ENCODE measurements at regions not wholly inside any gene's neighbourhood (a gene's known extent, or its start where the extent isn't known, plus 50 kb on each side); places are given as distances from the start of the nearest gene placed in this dataset.
"Not testable (repeated sequence)": the region's sequence is repeated elsewhere in the genome, so short reads cannot be mapped to it uniquely, and the experiment has no call there.

DNA sequence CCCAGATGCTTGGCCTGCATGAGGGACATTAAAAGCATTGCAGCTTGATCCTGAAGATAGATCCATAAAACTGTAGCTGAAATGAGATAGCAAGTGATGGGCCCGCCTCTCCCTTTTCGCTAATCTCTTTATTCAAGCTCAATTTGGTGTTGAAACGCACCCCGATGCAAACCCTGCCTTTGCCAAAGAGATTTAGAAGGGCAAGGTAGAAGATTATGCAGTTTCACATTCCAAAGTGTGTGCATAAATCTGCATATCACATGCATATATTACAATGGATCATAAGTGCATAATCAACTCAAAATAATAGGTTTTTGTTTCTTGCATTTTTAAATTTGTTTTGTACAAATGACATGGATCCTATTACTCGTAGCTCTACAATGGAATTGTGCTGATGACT, 80.1 kb upstream of the SHANK2 start:
- no peak for DNase-seq (ENCODE audit: low read depth in 2 of 2)

DNA sequence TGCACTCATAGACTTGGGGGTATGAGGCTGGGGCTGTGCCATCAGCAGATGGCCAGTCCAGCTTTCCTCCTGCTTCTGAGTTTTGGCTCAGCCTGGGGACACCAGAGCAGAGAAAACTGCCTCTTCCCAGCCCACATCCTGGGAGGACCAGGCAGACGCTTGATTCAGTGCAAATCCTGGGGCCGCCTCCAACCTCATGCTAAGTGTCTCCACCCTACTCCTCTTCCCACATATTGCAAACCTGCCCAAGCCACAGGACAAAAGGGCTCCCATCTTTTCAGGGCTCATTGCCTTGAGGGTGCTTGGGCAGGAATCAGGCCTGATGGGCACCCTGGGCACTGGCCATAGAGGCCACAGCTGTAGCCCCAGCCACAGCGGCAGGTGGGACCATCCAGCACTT, 79.7 kb upstream of the SHANK2 start:
- DNase-seq (ENCODE audit: low read depth in 2 of 2) = no peak

DNA sequence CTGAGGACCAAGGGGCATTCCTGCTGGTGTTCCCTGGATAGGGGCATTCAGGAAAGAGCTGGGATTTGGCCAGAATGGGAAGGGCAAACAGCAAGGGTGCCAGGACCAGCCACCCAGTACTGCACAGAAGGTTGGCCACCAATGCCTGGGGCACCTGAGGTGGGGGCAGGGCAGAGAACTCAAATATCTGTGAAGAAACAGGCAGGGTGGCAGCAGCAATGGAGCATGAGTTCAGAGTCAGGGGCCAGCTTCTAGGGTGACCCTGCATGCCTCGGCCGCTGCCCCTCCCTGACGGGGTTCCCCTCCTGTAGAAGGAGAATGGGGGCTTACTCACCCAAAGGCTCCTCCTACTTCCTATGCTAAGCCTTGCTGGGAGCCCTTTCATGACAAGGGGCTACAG, 79.3 kb upstream of the SHANK2 start:
- DNase-seq (ENCODE audit: low read depth in 2 of 2) = no peak

DNA sequence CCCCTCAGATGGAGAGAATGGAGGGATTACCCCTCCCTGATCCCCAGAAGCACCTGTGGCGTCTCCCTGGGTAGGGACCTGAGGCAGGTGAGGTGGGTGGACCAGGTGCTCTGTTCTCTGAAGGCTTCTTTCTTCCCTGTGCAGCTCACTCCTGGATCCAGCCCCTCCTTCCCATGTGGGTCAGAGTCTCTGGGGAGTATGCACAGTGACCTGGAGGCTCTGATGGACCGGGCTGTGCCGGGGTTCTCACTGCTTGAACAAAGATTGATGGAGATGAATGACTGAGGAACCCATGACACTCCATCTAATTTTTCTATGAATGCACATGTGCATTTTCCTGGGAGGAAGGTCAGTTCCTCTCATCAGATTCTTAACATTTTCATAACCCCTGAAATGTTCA, 78.6 kb upstream of the SHANK2 start:
- no peak for DNase-seq (ENCODE audit: low read depth in 2 of 2)

DNA sequence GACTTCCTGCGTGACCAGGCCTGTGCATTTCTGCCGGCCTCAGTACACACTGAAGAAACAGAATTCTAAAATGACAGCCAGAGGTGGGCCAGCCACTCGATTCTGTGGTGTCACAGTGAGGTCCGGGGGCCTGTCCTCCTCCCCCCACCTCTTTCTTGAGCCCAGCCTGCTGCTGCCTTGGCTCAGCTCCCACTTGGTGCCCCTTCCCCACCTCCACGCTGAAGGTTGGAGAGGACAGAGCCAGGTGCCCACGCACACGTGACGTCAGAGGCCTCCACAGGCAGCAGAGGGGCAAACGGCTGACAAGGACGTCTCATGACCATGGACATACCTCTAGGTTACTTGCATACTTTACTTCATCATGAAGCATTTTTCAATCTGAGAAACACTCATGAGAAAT, 78.0 kb upstream of the SHANK2 start:
- no peak for DNase-seq (ENCODE audit: low read depth in 2 of 2)

DNA sequence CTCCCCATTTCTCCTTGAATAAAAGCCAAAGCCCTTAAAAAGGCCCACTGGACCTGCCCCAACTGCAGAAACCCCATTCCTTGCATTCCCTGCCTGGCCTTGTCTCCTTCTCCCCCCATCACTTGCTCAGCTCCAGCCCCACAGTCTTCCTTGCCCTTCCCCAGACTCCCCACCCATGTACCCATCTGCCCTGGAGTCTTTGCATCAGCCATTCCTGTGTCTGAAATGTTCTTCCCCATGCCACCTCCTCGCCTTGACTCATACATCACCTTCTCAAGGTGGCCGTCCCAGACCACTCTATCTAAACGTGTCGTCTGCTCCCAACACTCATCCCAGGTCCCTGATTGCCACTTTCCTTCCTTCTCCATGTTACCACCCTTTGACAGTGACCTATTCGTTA, 77.4 kb upstream of the SHANK2 start:
- no peak for DNase-seq (ENCODE audit: low read depth in 2 of 2)

DNA sequence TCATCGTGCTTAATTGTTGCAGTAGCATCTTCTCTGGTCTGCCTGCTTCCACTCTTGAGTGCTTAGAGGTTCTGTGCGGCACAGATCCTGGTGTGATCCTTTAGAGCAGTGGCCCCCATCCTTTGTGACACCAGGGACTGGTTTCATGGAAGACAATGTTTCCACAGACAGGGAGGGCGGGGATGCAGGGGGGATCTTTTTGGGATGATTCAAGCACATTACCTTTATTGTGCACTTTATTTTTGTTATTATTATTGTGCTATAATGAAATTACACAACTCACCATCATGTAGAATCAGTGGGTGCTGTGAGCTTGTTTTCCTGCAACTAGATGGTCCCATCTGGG, 76.8 kb upstream of the SHANK2 start:
- DNase-seq (ENCODE audit: low read depth in 2 of 2) = no peak

DNA sequence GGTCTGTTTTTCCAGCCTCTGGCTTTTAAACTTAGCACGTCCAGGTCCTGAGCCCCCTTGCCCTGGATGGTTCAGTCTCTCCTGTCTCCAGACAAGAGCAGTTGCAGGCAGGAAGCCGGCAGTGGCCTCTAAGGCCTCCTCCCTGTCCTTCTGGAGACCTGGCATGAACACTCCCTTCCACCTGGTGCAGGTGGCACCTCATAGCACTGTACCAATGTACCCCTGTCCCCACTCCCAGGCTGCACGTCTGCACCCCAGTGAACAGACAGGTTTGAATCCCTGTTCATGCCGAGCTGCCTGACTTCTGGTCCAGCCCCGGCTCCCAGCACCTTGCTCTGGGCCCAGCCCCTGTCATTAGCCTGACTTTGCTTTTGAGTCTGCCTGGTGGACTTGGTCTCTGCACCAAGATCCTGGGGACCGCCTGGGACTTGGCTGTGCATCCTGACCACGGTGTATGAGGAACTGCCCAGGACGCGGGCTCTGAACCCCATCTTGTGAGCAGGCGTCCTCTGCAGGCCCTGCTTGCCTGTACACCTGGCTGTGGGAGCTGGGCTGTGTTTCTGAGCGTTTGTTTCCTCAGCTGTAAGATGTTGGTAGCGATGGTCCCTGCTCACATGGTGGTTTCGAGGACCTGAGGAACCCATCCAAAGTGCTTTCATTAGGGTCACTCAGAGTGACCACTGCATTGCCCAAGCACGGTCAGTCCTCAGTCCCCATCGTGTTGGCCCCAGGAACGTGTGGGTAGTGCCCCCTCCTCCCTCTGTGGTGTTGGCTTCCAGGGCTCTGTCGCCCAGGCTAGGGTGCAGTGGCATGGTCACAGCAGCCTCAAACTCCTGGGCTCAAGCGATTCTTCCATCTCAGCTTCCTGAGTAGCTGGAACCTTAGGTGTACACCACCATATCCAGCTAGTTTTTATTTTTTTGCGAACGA, 75.0 kb upstream of the SHANK2 start:
- no peak for DNase-seq (ENCODE audit: low read depth in 2 of 2)

DNA sequence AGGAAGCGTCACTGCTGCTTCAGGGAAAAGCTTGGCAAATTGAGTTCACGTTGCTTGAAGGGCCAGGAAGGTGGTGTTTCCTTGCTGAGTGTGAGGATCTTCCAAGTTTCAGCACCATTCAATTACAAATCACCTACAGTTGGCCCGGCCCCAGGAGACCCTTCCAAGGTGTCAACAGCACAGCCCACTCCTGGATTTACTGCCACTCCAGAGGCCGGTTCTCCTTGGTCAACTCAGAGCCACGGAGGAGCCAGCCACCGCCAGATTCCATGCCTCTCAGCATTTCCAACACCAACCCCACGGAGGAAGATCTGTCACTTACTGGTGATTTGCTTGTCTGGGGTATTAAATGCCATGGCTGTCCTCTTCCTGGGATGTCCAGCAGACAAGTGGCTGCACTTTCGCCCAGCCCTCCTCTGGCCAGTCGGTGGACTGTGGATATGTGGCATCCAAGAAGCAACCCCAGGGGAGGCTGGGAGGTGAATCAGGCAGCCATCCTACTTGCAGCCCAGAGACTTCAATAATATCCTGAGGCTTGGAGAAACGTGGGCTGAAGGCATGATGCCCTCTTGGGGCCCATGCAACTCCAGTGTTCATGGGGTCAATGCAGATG, 74.1 kb upstream of the SHANK2 start:
- no peak for DNase-seq (ENCODE audit: low read depth in 2 of 2)

DNA sequence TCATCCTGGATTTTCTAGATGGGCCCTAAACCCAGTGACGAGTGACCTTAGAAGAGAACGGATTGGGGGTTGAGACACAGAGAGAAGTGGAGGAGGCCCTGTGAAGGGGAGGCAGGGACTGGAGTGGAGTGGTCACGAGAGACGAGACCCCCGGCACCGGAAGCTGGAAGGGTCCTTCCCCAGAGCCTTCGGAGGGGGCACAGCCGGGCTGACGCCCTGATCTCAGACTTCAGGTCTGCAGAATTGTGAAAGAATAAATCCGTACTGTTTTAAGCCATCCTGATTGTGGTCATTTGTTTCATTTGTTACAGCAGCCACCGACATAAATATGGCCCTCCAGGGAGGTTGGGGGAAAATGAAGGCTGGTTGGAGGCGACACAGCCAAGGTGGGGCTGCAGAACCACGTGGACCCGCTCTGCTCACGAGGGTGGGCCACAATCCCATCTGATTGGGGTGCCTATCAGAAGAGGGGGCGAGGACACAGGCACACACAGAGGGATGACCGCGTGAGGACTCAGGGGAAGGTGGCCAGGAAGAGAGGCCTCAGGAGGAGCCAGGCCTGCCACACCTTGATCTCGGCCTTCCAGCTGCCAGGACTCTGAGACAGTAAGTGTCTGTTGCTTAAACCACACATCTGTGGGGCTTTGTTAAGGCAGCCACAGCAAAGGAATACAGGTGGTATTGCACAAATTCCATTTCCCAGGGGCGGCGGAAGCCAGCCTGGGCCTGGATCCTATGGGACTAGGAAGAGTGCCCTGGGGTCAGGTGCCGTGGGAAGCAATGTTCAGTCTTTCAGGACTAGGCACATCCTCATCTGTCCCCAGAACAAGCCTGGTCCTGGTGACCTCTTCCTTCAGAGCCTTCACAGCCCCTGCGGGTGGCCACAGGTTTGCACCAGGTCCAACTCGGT, 73.3 kb upstream of the SHANK2 start:
- no peak for DNase-seq (ENCODE audit: low read depth in 2 of 2)

DNA sequence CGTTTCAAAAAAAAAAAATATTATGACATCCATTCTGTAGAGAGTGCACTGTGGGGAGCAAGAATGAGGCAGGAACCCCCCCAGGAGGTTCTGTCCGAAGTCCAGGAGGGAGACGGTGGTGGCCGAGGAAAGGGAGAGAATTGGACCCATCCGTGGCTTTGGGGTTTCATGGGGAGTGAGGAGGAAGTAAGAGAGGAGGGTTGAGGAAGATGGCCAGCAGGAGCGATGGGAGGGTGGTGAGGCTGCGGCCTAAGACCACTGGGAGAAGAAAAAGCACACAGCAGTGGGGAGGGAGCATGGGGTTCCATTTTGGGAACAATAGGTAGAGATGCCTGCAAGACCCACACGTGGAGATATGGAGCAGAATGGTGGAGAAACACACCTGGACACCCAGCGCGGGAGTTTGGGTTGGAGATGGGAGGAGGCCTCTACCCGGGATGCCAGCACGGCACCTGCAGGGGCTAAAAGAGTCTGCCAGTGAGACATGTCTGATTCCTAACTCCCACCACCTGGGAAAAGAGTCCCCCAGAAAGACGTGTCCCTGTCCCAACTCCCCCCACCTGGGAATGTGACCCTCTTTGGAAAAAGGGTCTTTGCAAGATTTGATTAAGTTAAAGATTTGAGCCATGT, 72.5 kb upstream of the SHANK2 start:
- DNase-seq (ENCODE audit: low read depth in 2 of 2) = no peak

DNA sequence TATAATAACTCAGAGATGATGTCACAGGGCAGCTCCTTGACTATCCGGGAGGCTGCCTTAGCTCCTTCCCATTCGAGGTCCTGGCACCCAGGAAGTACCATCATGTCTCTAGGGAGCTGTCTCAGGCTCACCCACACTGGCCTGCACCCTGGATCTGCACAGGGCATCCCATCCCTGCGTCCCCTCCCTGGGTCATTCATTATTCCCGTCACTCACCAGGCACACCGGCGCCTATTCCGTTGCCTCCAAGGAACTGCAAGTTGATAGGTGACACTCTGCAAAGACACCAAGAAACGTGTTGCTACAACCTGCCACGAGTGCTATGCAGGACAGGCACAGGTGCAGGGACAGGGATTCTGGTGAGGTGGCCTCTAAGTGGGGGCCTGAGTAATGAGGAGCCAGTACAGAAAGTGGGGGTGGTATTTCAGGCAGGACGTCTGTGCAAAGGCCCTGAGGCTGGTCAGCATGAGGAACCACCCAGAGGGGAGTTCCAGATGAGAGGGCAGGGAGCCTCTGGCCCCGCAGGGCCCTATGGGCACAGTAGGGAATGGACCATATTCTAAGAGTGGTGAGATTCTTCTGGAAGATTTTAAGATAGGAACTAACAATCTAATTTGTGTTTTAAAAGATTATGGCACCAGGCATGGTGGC, 71.6 kb upstream of the SHANK2 start:
- no peak for DNase-seq (ENCODE audit: low read depth in 2 of 2)

DNA sequence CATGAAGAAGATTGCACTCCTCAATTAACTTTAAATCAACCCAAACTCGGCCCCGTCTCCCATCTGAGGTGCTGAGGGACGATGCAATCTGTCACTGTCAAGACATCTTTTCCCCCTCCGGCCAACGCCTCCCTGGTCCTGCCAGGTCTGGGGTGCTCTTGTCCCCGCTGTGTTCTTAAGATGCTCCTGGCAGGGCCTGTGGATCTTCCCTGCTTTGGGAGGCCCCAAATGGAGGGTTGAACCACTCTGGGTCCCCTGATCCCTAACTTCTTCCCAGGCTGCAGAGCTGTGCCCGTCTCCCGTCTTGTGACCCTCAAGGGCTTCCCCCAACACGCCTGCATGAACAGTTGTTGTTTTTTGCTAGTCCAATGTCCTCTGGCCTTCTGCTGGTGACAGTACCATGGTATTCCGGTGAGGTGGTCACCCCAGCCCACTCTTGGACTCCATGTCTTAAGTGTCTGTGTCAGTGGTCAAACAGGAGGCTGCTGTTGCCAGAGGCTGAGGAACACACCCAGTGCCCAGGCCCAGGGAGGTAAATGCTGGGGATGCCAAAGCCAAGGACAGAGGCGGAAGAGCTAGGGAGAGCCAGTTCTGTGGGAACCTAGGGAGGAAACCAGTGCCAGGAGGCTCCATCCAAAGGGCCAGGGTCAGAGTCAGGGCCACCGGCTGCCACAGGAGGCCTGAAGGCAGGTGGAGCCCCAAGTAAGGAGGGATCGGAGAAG, 70.6 kb upstream of the SHANK2 start:
- DNase-seq (ENCODE audit: low read depth in 2 of 2) = no peak

DNA sequence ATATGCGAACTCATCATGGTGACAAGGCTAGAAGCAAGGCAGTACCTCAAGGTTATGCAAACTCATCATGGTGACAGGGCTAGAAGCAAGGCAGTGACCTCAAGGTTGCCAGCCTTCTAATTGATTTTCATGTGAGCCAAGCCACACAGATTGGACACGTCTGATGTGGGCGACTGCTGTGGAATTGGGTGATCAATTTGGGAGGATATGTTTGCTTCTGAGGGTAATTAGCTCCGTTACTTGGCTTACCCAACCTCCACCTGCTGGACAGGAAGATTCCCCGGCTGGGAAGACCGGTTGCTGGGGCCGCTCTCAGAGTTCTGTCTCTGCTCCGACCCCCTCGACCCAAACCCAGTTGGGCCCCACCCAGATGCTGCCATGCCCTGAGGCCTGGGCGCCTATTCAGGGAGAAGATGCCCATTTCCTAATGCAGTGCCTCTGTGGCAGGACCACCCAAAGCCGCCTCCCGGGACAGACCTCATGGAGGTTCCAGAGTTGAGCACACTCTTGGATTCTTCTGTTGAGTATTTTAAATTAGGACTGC, 69.9 kb upstream of the SHANK2 start:
- DNase-seq (ENCODE audit: low read depth in 2 of 2) = no peak

DNA sequence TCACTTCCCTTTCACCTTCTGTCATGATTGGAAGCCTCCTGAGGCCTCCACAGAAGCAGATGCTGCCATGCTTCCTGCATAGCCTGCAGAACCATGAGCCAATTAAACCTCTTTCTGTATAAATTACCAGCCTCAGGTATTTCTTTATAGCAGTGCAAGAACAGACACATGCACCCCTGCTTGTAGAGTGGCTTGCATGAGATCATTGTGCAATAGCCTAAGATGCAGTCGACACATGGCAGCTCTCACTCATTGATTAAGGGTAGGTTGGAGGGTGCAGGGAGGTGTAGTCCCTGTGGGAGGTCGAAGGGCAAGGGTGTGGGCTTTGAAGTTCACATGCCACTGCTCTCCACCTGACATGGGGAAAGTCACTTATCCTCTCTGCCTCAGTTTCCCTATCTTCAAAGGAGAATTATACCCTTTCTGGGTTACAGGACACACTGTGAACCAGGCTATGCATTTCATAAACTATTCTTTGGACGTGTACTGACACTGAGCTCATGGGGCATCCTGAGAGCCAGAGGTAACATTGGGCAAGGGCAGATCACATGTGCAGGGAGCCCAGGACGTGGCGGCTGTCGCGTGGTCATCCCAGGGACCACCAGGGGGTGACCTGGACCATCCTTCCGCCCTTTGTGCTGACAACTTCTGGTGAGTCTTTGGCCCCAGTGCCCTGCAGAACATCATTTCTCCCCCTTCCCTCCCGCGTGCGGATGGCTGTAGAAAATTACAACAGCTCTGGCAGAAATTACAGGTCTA, 69.2 kb upstream of the SHANK2 start:
- DNase-seq (ENCODE audit: low read depth in 2 of 2) = no peak

DNA sequence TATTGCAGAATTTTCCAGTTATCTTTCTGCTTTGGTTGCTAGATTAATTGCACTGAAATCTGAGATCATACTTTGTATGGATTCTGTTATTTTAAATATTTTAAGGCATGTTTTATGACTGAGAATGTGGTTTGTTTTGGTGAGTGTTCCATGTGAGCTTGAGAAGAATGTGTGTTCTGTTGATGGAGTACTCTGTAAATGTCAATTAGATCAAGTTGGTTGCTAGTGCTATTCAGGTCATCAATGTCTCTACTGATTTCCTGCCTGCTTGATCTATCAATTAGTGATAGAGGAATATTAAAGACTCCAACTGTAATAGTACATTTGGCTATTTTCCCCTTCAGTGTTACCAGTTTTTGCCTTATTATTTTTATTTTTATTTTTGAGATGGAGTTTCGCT, 64.3 kb upstream of the SHANK2 start:
- no peak for DNase-seq (ENCODE audit: low read depth in 2 of 2)

DNA sequence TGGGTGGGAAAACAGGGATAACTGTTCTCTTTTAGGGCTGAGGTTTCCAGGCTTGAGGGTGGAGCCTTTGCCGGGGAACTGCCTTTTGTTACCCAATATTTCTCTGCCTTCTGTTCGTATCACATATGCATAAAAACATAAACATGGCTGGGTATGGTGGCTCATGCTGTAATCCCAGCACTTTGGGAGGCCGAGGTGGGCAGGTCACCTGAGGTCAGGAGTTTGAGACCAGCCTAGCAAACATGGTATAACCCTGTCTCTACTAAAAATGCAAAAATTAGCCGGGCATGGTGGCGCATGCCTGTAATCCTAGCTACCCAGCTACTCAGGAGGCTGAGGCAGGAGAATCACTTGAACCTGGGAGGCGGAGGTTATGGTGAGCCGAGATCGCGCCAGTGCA, 60.2 kb upstream of the SHANK2 start:
- not testable (repeated sequence) for DNase-seq (ENCODE audit: low read depth in 2 of 2)

DNA sequence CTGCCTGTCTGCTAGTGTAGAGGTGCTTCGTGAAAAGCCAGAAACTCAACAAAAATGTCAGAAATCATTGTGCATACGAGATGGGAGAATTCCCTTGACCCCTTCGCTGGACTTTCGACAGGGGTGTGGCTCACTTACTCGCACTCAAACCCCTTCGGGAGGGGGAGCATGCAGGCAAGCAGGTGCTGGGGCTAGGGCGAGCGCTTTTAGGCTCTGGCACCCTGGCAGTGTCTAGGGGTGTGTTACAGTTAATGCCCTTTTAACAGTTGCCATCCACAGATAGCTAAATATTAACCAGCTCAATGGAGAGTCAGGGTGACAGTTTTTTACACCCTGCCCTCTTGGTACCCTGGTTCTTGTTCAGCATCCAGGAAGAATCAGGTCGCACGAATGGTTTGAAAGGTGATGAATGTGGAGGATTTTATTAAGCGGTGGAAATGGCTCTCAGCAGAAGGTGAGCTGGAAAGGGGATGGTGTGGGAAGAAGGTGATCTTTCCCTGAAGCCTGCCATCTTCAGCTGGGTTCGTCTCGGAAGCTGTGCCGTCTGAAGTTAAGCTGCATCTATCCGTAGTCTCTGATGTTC, 59.6 kb upstream of the SHANK2 start:
- no peak for DNase-seq (ENCODE audit: low read depth in 2 of 2)

DNA sequence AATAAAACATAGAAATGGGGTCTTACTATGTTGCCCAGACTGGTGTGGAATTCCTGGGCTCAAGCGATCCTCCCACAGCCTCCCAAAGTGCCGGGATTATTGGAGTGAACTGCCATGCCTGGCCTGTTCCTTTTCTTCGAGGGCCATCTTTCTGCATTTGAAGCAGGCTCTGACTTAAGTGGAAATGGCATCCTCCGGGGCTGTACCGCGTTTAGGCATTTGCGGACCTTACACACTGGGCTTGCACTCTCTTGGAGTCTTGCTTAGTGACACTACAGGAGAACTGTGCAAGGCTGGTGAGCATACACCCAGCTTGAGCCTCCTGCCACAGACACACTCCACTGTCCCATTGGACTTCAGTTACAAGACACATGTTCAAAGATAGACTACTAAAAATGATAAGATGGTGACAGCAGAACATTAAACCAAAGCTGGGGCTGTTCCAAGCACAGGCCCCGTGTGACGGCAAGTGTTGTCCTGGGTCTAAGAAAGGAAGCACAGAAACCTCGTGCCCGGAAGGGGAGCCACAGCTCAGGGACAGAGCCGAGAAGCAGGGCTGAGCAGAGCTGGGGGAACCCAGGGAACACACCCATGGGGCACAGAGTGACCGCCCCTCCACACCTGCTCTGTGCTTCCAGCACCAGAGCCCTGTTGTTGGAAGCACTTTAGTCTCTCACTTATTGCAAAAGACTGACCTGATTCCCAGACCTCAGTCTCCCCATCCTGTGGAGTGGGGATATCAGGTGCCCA, 59.0 kb upstream of the SHANK2 start:
- DNase-seq (ENCODE audit: low read depth in 2 of 2) = no peak
